D721Med (cell line): ENCODE measurements at regions not wholly inside any gene's neighbourhood (a gene's known extent, or its start where the extent isn't known, plus 50 kb on each side); places are given as distances from the start of the nearest gene placed in this dataset.

Source experiments
- DNase-seq: peaks from one replicate; pipeline ENCODE4 v3.0.0; 2011; ENCODE audit warnings: low spot score; ENCODE audit not compliant: insufficient read length
- FAIRE-seq: peaks from 2 replicates; lab custom pipeline; 2011; peaks lifted over from hg19 to GRCh38; lab: Jason Lieb, UNC
- TF ChIP-seq, protein P1 (sequence below): IDR thresholded peaks from 2 replicates; pipeline ENCODE4 v1.5.1; 2012; ENCODE audit warnings: mild to moderate bottlenecking, control low read depth; ENCODE audit not compliant: insufficient read depth; ENCODE audit errors: missing control alignments

DNA sequence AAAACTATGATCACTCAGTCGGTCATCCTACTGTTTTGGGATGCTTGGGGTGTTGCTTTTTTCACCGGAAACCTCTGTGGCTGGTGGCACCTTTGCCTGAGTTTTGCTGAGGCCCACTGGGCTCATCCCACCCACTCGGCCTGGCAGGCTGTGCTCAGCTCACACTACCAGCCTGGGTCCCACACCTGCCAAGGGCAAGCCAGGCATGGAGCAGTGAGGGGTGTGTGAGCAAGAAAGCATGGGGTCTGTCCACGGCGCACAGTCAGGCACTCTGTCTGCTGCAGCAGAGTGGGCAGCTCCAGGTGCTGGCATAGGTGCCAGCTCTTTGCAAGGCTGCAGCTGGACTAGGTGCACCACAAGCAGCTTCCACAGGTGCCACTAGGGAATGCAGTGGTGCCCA, 91.7 kb downstream of the TBXT start:
- DNase-seq (no peak), FAIRE-seq (no peak)
- TF ChIP-seq, protein P1, sequence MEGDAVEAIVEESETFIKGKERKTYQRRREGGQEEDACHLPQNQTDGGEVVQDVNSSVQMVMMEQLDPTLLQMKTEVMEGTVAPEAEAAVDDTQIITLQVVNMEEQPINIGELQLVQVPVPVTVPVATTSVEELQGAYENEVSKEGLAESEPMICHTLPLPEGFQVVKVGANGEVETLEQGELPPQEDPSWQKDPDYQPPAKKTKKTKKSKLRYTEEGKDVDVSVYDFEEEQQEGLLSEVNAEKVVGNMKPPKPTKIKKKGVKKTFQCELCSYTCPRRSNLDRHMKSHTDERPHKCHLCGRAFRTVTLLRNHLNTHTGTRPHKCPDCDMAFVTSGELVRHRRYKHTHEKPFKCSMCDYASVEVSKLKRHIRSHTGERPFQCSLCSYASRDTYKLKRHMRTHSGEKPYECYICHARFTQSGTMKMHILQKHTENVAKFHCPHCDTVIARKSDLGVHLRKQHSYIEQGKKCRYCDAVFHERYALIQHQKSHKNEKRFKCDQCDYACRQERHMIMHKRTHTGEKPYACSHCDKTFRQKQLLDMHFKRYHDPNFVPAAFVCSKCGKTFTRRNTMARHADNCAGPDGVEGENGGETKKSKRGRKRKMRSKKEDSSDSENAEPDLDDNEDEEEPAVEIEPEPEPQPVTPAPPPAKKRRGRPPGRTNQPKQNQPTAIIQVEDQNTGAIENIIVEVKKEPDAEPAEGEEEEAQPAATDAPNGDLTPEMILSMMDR, result no peak

DNA sequence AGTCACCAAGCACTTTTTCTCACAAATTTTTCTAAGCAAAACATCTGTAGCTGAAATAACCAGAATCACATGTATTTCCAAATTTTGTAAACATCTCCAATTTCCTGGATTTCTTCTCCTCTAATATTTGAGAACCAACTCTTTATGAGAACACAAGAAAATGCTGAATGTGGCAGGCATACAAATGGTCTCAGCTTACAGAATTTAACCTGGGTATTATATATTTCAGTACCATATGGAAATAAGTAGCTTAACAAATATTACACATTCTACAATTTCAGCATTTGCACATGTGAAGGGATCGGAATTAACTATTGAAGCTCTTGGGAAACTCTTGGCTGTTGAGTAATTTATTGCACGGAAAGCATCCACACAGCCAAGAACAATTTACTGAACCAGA, 92.5 kb downstream of the TBXT start:
- DNase-seq (no peak), FAIRE-seq (no peak)
- TF ChIP-seq, protein P1, result no peak

DNA sequence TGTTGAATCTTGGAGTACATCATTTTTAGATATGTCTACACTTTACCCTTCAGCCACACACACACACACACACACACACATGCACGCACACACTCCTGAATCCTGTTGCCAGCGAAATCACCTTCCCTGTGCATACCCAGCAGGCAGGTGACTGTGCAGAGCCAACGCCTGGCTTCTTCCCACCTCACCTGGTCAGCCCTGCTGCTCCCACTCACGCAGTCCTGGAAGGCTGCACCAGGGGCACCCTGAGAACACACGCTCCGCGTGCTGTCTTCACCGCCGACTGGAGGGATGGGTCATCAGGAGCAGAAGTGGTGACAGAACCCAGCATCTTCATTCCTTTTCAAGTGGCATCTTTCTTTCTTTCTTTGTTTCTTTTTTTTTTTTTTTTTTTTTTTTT, 94.6 kb downstream of the TBXT start:
- FAIRE-seq (no peak), DNase-seq (no peak)
- TF ChIP-seq, protein P1, result no peak

DNA sequence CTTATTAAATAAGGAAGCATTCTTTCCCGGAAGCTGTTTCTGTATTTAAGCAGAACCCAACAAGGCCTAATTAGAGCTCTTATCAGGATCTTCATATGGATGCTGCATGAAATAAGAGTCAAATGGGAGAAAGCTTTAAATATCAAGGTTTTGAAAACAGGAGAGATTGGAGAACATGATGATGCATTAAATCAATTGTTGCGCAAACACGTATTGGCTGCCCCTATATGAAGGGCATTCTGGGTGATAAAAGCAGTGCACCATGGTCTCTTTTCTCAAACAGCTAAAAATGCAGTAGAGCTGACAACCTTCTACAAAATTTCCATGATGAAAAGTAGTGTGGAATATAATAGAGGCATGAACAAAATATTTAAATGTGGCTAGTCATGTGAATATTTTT, 98.9 kb downstream of the TBXT start:
- DNase-seq (no peak), FAIRE-seq (no peak)
- TF ChIP-seq, protein P1, result no peak

DNA sequence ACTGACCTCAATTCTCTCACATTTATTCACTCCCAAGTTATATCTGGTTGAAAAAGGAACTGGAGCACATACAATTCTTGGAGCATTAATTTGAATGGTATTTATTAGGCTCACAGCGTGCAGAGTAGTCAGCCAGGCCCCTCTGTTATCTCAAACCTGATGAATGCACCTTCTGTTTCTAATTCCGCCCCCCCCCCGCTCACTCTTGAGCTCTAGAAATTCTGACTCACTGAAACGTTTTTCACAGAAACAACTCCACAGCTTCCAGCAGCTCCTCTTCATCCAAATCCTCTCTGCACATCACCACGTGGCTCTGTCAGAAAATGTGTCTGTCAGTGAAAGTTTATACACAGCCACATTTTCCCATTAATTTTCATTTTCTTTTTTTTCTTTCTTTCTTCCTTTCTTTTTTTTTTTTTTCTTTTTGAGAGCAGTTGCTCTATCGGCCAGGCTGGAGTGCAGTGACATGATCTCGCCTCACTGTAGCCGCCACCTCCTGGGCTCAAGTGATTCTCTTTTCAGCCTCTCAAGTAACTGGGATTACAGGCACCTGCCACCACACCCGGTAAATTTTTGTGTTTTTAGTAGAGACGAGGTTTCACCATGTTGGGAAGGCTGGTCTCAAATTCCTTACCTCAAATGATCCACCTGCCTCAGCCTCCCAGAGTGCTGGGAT, 109.4 kb downstream of the TBXT start:
- FAIRE-seq, result no peak
- no peak for DNase-seq

DNA sequence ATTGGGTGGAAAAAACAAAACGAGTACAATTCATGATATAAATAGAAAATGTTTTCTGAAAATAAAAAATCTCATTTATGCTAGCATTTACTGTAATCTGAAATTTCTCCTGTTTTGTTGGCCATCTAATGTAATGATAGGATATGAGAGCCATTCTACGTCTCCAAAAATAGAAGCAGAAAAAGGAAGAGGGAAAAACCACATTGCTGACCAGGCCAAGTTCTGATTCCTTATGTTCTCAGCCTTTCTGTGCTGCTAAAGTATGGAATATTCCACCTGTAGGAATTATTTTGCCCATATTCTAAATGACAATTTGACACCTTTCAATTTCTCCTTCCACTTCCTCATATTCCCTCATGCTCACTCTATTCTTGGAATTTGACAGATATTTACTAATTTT, 110.2 kb downstream of the TBXT start:
- DNase-seq, result no peak
- TF ChIP-seq, protein P1, result no peak
- FAIRE-seq, result no peak

More for the DNA sequence above, 109.4 kb downstream of the TBXT start:
- TF ChIP-seq, protein P1, result no peak

DNA sequence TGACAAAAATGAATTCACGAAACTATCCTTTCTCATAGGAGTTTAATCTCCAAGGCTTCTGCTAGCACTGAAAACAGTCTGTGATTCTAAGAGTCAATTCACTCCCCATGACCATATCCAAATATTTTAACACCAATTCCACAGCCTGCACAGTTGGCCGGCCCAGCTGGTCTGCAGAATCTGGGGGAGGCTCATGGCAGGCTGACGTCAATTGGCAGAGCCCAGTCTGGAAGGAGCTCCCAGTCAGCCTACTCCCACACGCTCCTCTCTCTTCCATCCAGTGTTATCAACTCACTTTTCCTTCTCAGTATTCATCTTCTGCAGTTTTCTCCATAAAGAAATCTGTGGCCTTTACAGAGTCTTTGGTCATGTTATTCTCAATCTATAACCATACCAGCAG, 111.0 kb downstream of the TBXT start:
- FAIRE-seq (no peak), DNase-seq (no peak)
- TF ChIP-seq, protein P1, result no peak
